D721Med (cell line): ENCODE measurements at regions not wholly inside any gene's neighbourhood (a gene's known extent, or its start where the extent isn't known, plus 50 kb on each side); places are given as distances from the start of the nearest gene placed in this dataset.
"Not testable (repeated sequence)": the region's sequence is repeated elsewhere in the genome, so short reads cannot be mapped to it uniquely, and the experiment has no call there.

Experiments
- DNase-seq: peaks from one replicate; pipeline ENCODE4 v3.0.0; 2011; ENCODE audit warnings: low spot score; ENCODE audit not compliant: insufficient read length
- FAIRE-seq: peaks from 2 replicates; lab custom pipeline; 2011; peaks lifted over from hg19 to GRCh38; lab: Jason Lieb, UNC
- CTCF ChIP-seq: IDR thresholded peaks from 2 replicates; pipeline ENCODE4 v1.5.1; 2012; ENCODE audit warnings: mild to moderate bottlenecking, control low read depth; ENCODE audit not compliant: insufficient read depth; ENCODE audit errors: missing control alignments

GRCh38 chr9:42364410-42365243 is 181.2 kb downstream of the SPATA31A6 start:
- not testable (repeated sequence) for DNase-seq, FAIRE-seq

- FAIRE-seq, DNase-seq: not testable (repeated sequence)
These were observed 181.9 kb downstream of the SPATA31A6 start for GRCh38 chr9:42365244-42365945.

GRCh38 chr9:42368279-42368881 is 184.9 kb downstream of the SPATA31A6 start:
- not testable (repeated sequence) for DNase-seq, FAIRE-seq

GRCh38 chr9:42370172-42370571 is 186.7 kb downstream of the SPATA31A6 start:
- DNase-seq, FAIRE-seq: not testable (repeated sequence)

GRCh38 chr9:42371417-42371816 is 188.0 kb downstream of the SPATA31A6 start:
- FAIRE-seq, DNase-seq: not testable (repeated sequence)

GRCh38 chr9:42377530-42378417 is 194.3 kb downstream of the SPATA31A6 start:
- not testable (repeated sequence) for FAIRE-seq, DNase-seq

GRCh38 chr9:42378418-42378815 is 195.0 kb downstream of the SPATA31A6 start:
- no peak for TF ChIP-seq CTCF
- DNase-seq, result no peak
- no peak for FAIRE-seq

- FAIRE-seq, DNase-seq: not testable (repeated sequence)
These were observed 196.1 kb downstream of the SPATA31A6 start for GRCh38 chr9:42379602-42380001.

- FAIRE-seq, DNase-seq: not testable (repeated sequence)
These were observed 201.1 kb downstream of the SPATA31A6 start for GRCh38 chr9:42384585-42384984.

GRCh38 chr9:42385574-42386120 is 202.2 kb downstream of the SPATA31A6 start:
- FAIRE-seq, DNase-seq: not testable (repeated sequence)

- no peak for TF ChIP-seq CTCF
- FAIRE-seq (no peak), DNase-seq (no peak)
These were observed 203.0 kb downstream of the SPATA31A6 start for GRCh38 chr9:42386477-42386876.
